Tibial artery (tissue), 4 donors: ENCODE measurements at regions not wholly inside any gene's neighbourhood (a gene's known extent, or its start where the extent isn't known, plus 50 kb on each side); places are given as distances from the start of the nearest gene placed in this dataset.

Source experiments
- DNase-seq, 2 donors: peaks; one replicate each; pipeline ENCODE4 v3.0.0-alpha.2; 2019
- H3K27ac ChIP-seq, 2 donors: fragments of 200-600 bp; sonication (generic) in 1 of 2; 1 replicate in 1 of 2; 2 replicates in 1 of 2; pipeline ENCODE4 v1.5.1; 2018 to 2019; ENCODE audit warnings: mild to moderate bottlenecking in 1 of 2
- H3K27me3 ChIP-seq, 2 donors: fragments of 200-600 bp; sonication (generic) in 1 of 2; one replicate each; pipeline versions ENCODE4 v1.5.1 to v1.6.0; 2016 to 2019
- H3K36me3 ChIP-seq, 3 donors: fragments of 200-600 bp; sonication (generic) in 2 of 3; one replicate each; pipeline ENCODE4 v1.5.1; 2016 to 2019; ENCODE audit warnings: mild to moderate bottlenecking in 2 of 3
- H3K4me1 ChIP-seq, 4 donors: fragments of 200-600 bp; sonication (generic) in 2 of 4; 1 replicate in 3 of 4; 2 replicates in 1 of 4; pipeline ENCODE4 v1.5.1; 2016 to 2019
- H3K4me3 ChIP-seq, 2 donors: fragments of 200-600 bp; sonication (generic) in 1 of 2; 1 replicate in 1 of 2; 2 replicates in 1 of 2; pipeline ENCODE4 v1.5.1; 2018 to 2019; ENCODE audit warnings: mild to moderate bottlenecking in 2 of 2
- H3K9me3 ChIP-seq, 3 donors: fragments of 200-600 bp; sonication (generic) in 1 of 3; one replicate each; pipeline ENCODE4 v1.5.1; 2016 to 2019
- intact Hi-C: fragments of 100-400 bp; cut with DNase I; formaldehyde crosslinking; loops from one replicate; pipeline ENCODE4 v1.15.0; 2023; ENCODE audit warnings: low total_unique reads
- TF ChIP-seq, protein P1 (sequence below), 2 experiments: fragments of 200-600 bp in 1 of 2; fragments of 450-650 bp in 1 of 2; IDR thresholded peaks; one replicate each; pipeline ENCODE4 v1.5.1; 2017 to 2019; ENCODE audit warnings: antibody characterized with exemption in 2 of 2, mild to moderate bottlenecking in 1 of 2, moderate library complexity in 1 of 2

DNA sequence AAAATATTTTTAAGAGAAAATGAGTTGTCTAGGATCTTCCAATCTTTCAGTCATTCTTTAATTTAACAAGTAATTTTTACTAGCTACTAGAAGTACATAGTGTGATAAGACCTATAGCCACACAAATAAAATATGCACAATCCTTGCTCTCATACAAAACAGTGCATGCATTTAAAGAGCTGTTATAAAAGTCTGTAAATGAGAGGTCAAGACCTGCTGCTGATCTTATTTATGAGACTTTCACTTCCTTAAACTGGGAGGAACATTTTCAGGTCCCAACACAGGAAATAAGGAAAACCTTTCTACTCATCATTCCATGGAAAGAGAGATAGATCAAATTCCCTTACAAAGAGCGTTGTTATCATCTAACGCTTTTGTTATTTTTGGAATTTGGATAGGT is 54.2 kb upstream of the PAM start:
- Histone ChIP-seq H3K4me1 (no peaks in the 10 kb centered on the region), H3K27me3 (no peaks in the 10 kb centered on the region), H3K9me3 (no peaks in the 10 kb centered on the region), H3K36me3 (no peaks in the 10 kb centered on the region), H3K27ac (no peak overlapping the region), H3K4me3 (no peak overlapping the region)
- intact Hi-C loops = no loop called here
- TF ChIP-seq, protein P1, sequence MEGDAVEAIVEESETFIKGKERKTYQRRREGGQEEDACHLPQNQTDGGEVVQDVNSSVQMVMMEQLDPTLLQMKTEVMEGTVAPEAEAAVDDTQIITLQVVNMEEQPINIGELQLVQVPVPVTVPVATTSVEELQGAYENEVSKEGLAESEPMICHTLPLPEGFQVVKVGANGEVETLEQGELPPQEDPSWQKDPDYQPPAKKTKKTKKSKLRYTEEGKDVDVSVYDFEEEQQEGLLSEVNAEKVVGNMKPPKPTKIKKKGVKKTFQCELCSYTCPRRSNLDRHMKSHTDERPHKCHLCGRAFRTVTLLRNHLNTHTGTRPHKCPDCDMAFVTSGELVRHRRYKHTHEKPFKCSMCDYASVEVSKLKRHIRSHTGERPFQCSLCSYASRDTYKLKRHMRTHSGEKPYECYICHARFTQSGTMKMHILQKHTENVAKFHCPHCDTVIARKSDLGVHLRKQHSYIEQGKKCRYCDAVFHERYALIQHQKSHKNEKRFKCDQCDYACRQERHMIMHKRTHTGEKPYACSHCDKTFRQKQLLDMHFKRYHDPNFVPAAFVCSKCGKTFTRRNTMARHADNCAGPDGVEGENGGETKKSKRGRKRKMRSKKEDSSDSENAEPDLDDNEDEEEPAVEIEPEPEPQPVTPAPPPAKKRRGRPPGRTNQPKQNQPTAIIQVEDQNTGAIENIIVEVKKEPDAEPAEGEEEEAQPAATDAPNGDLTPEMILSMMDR (IDR thresholded peaks at IDR 0.05) = no peak
- no peak for DNase-seq

DNA sequence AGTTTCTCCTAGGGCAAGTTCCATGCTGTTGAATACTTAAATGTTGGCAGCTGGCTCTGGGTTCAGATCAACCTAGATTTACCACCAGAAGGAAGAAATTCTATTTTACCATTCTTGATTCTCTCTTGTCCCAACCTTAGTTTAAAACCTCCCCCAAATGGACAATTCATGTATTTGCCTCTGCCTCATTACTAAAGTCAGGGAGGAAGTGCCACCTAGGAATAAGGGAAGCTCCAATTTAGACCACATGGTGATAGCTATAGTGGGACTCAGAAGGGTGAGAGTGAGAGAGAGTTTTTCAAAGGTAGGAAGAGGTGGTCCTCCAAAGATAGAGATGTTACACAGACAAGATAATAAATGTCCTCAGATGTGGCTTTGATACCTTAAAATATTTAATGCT is 53.4 kb upstream of the PAM start:
- intact Hi-C loops = no loop called here
- H3K27ac ChIP-seq = no peak overlapping the region
- H3K9me3 ChIP-seq = no peaks in the 10 kb centered on the region
- TF ChIP-seq, protein P1 (IDR thresholded peaks at IDR 0.05) = no peak
- no peaks in the 10 kb centered on the region for H3K36me3 ChIP-seq
- H3K4me3 ChIP-seq = no peak overlapping the region
- no peaks in the 10 kb centered on the region for H3K4me1 ChIP-seq
- H3K27me3 ChIP-seq = no peaks in the 10 kb centered on the region
- DNase-seq = no peak
